ENCODE measurements at regions not wholly inside any gene's neighbourhood (a gene's known extent, or its start where the extent isn't known, plus 50 kb on each side); places are given as distances from the start of the nearest gene placed in this dataset.

GRCh38 chr9:38259519-38260218 lies 132.8 kb upstream of the ALDH1B1 start:
- CTCF ChIA-PET (ENCODE audit: partially characterized antibody) = interaction anchor here (0.5 to 1.9 kb wide), 5 partner anchors 102 to 291 kb away, joined by 3 to 5 read pairs (median 3); no protein-coding TSS in a partner anchor
- DNase-seq (ENCODE audit: low read depth in 1 of 2, low spot score in 2 of 2) = no peak

More at GRCh38 chr9:38259519-38260218, 132.8 kb upstream of the ALDH1B1 start:
- H3K9ac ChIP-seq (replicated peaks in 1 of 4; ENCODE audit: extremely low read depth in 1 of 4, low read depth in 3 of 4, low read length in 3 of 4) = no peak overlapping the region
- no peak overlapping the region for H2AFZ ChIP-seq (ENCODE audit: low read length)
- no peak overlapping the region for H4K8ac ChIP-seq (ENCODE audit: extremely low read depth, insufficient read depth, low read length)
- FAIRE-seq = no peak
- H3K79me1 ChIP-seq (ENCODE audit: low read depth, low read length) = no peaks in the 10 kb centered on the region
- no peaks in the 10 kb centered on the region for H4K20me1 ChIP-seq (replicated peaks in 1 of 2; ENCODE audit: control insufficient read depth in 1 of 2, insufficient read depth in 2 of 2, low read length in 2 of 2)
- H2BK120ac ChIP-seq (replicated peaks; ENCODE audit: low read depth, low read length) = no peak overlapping the region
- no peak overlapping the region for H3K23ac ChIP-seq (ENCODE audit: insufficient read length)
- no peak for TF ChIP-seq RNF2 (IDR thresholded peaks at IDR 0.05; ENCODE audit: borderline replicate concordance, low read depth, low read length, missing control alignments, poor library complexity, severe bottlenecking)
- TF ChIP-seq MAX (IDR thresholded peaks at IDR 0.05) = no peak
- TF ChIP-seq USF2 (IDR thresholded peaks at IDR 0.05; ENCODE audit: low read length) = no peak
- no peak overlapping the region for H2AK5ac ChIP-seq (ENCODE audit: low read depth, low read length)
- no peak overlapping the region for H2BK5ac ChIP-seq (ENCODE audit: low read depth, low read length)
- no peak overlapping the region for H2BK20ac ChIP-seq (ENCODE audit: low read length)
- H2BK15ac ChIP-seq (ENCODE audit: low read length) = no peak overlapping the region
- no peak overlapping the region for H4K91ac ChIP-seq (replicated peaks; ENCODE audit: insufficient read length, low read length)
- no peaks in the 10 kb centered on the region for H3K23me2 ChIP-seq (ENCODE audit: low read depth, low read length)
- POLR2A ChIA-PET (ENCODE audit: partially characterized antibody) = no interaction called here
- no peaks in the 10 kb centered on the region for H3K36me3 ChIP-seq (ENCODE audit: control insufficient read depth in 2 of 4, insufficient read depth in 4 of 4, low read length in 3 of 4)
- H2BK12ac ChIP-seq (ENCODE audit: low read depth, low read length) = no peak overlapping the region
- no peak overlapping the region for H3K56ac ChIP-seq (replicated peaks; ENCODE audit: insufficient read length, low read depth, low read length)
- 0 out of 7 replicates have a peak, but pooled peaks cover 0 to 3% (median 0%) of the 10 kb centered on the region in 4 experiments for H3K27me3 ChIP-seq (replicated peaks in 1 of 4; ENCODE audit: control insufficient read depth in 3 of 4, extremely low read depth in 1 of 4, insufficient read depth in 3 of 4, low read length in 3 of 4)
- H3K18ac ChIP-seq (ENCODE audit: extremely low read depth, low read length) = no peak overlapping the region
- no peaks in the 10 kb centered on the region for H3K79me2 ChIP-seq (ENCODE audit: control insufficient read depth in 1 of 2, insufficient read depth in 2 of 2, low read length in 2 of 2)
- H3K4me3 ChIP-seq (ENCODE audit: extremely low read depth in 1 of 4, insufficient read depth in 2 of 4, low read depth in 3 of 4, low read length in 4 of 4) = no peak overlapping the region
- H3K27ac ChIP-seq (ENCODE audit: low read depth, low read length) = no peak overlapping the region
- H3K14ac ChIP-seq (ENCODE audit: insufficient read length) = no peak overlapping the region
- 87% methylated on average over 8 of the region's 8 CpGs; no CpG with 5 or more reads in 1 of the 2 experiments for WGBS, 2 experiments (ENCODE audit: extremely low coverage in 1 of 2, insufficient coverage in 1 of 2, insufficient read length in 1 of 2, insufficient replicate concordance in 2 of 2, low coverage in 1 of 2, low lambda C conversion rate in 2 of 2, missing lambda C conversion rate in 1 of 2)
- no peaks in the 10 kb centered on the region for H3K4me1 ChIP-seq (replicated peaks in 1 of 4; ENCODE audit: control insufficient read depth in 3 of 4, insufficient read depth in 4 of 4, low read length in 3 of 4)
- H3K9me3 ChIP-seq (ENCODE audit: insufficient read depth in 2 of 2, low read depth in 1 of 2, low read length in 1 of 2) = no peaks in the 10 kb centered on the region
- H4K5ac ChIP-seq (ENCODE audit: insufficient read length, low read depth, low read length) = no peak overlapping the region
- no peak overlapping the region for H3K4ac ChIP-seq (replicated peaks; ENCODE audit: insufficient read length, low read depth, low read length)
- no peak overlapping the region for H3K4me2 ChIP-seq (ENCODE audit: insufficient read depth in 1 of 2, low read depth in 2 of 2, low read length in 2 of 2)

Data from H1 (cell line).